ENCODE measurements at regions not wholly inside any gene's neighbourhood (a gene's known extent, or its start where the extent isn't known, plus 50 kb on each side); places are given as distances from the start of the nearest gene placed in this dataset.

GRCh38 chr15:37751401-37751800, 183.0 kb upstream of the TMCO5A start:
- TF ChIP-seq CTCF (conservative IDR thresholded peaks at IDR 0.05 in 1 of 2, IDR thresholded peaks at IDR 0.05 in 1 of 2; ENCODE audit: low read depth in 1 of 2, low read length in 2 of 2): no peak
- no peak for TF ChIP-seq EZH2 (IDR thresholded peaks at IDR 0.05; ENCODE audit: low read length, missing control alignments)

Measured in fibroblast of lung (primary cell).